ENCODE measurements at regions not wholly inside any gene's neighbourhood (a gene's known extent, or its start where the extent isn't known, plus 50 kb on each side); places are given as distances from the start of the nearest gene placed in this dataset.
"Not testable (repeated sequence)": the region's sequence is repeated elsewhere in the genome, so short reads cannot be mapped to it uniquely, and the experiment has no call there.

- DNase-seq (ENCODE audit: extremely low spot score, insufficient read length, low read depth) (no peak), FAIRE-seq (no peak)
Measured at GRCh38 chr2:124967325-124967724, 942.2 kb downstream of the CNTNAP5 start.

GRCh38 chr2:124970030-124970429, 944.9 kb downstream of the CNTNAP5 start:
- FAIRE-seq (no peak), DNase-seq (ENCODE audit: extremely low spot score, insufficient read length, low read depth) (no peak)

GRCh38 chr2:124973396-124973795, 948.3 kb downstream of the CNTNAP5 start:
- FAIRE-seq (no peak), DNase-seq (ENCODE audit: extremely low spot score, insufficient read length, low read depth) (no peak)

GRCh38 chr2:124975224-124975623, 950.1 kb downstream of the CNTNAP5 start:
- DNase-seq (ENCODE audit: extremely low spot score, insufficient read length, low read depth) (no peak), FAIRE-seq (no peak)

GRCh38 chr2:124975648-124976047, 950.6 kb downstream of the CNTNAP5 start:
- DNase-seq (ENCODE audit: extremely low spot score, insufficient read length, low read depth) (no peak), FAIRE-seq (no peak)

GRCh38 chr2:124978597-124978996, 953.5 kb downstream of the CNTNAP5 start:
- DNase-seq (ENCODE audit: extremely low spot score, insufficient read length, low read depth), result no peak
- FAIRE-seq, result no peak

- DNase-seq (ENCODE audit: extremely low spot score, insufficient read length, low read depth), result no peak
- FAIRE-seq, result no peak
Measured at GRCh38 chr2:124983595-124983994, 958.5 kb downstream of the CNTNAP5 start.

GRCh38 chr2:124985270-124985669, 960.2 kb downstream of the CNTNAP5 start:
- DNase-seq (ENCODE audit: extremely low spot score, insufficient read length, low read depth) (no peak), FAIRE-seq (no peak)

- DNase-seq (ENCODE audit: extremely low spot score, insufficient read length, low read depth), result no peak
- no peak for FAIRE-seq
Measured at GRCh38 chr2:124986136-124986535, 961.0 kb downstream of the CNTNAP5 start.

- DNase-seq (ENCODE audit: extremely low spot score, insufficient read length, low read depth); FAIRE-seq: not testable (repeated sequence)
Measured at GRCh38 chr2:124986870-124987269, 961.8 kb downstream of the CNTNAP5 start.

- DNase-seq (ENCODE audit: extremely low spot score, insufficient read length, low read depth); FAIRE-seq: not testable (repeated sequence)
Measured at GRCh38 chr2:124987436-124987835, 962.3 kb downstream of the CNTNAP5 start.

- FAIRE-seq, result no peak
Measured at GRCh38 chr2:124988111-124988510, 963.0 kb downstream of the CNTNAP5 start.

GRCh38 chr2:124988794-124989193, 963.7 kb downstream of the CNTNAP5 start:
- FAIRE-seq (no peak), DNase-seq (ENCODE audit: extremely low spot score, insufficient read length, low read depth) (no peak)

More at GRCh38 chr2:124988111-124988510, 963.0 kb downstream of the CNTNAP5 start:
- DNase-seq (ENCODE audit: extremely low spot score, insufficient read length, low read depth), result no peak

GRCh38 chr2:124993809-124994208, 968.7 kb downstream of the CNTNAP5 start:
- FAIRE-seq (no peak), DNase-seq (ENCODE audit: extremely low spot score, insufficient read length, low read depth) (no peak)

- FAIRE-seq, result no peak
- no peak for DNase-seq (ENCODE audit: extremely low spot score, insufficient read length, low read depth)
Measured at GRCh38 chr2:124995185-124995912, 970.3 kb downstream of the CNTNAP5 start.

GRCh38 chr2:124996406-124996805, 971.3 kb downstream of the CNTNAP5 start:
- DNase-seq (ENCODE audit: extremely low spot score, insufficient read length, low read depth) (no peak), FAIRE-seq (no peak)

- DNase-seq (ENCODE audit: extremely low spot score, insufficient read length, low read depth) (no peak), FAIRE-seq (no peak)
Measured at GRCh38 chr2:124999906-125000305, 974.8 kb downstream of the CNTNAP5 start.

- no peak for FAIRE-seq
- no peak for DNase-seq (ENCODE audit: extremely low spot score, insufficient read length, low read depth)
Measured at GRCh38 chr2:125004106-125004800, 979.2 kb downstream of the CNTNAP5 start.

GRCh38 chr2:125006676-125007075, 981.6 kb downstream of the CNTNAP5 start:
- FAIRE-seq (no peak), DNase-seq (ENCODE audit: extremely low spot score, insufficient read length, low read depth) (no peak)

- DNase-seq (ENCODE audit: extremely low spot score, insufficient read length, low read depth); FAIRE-seq: not testable (repeated sequence)
Measured at GRCh38 chr2:125028721-125029120, 1003.6 kb downstream of the CNTNAP5 start.

- FAIRE-seq, result no peak
- DNase-seq (ENCODE audit: extremely low spot score, insufficient read length, low read depth), result no peak
Measured at GRCh38 chr2:125033871-125034270, 1008.8 kb downstream of the CNTNAP5 start.

Data from GM18507 (cell line).